ENCODE measurements at regions not wholly inside any gene's neighbourhood (a gene's known extent, or its start where the extent isn't known, plus 50 kb on each side); places are given as distances from the start of the nearest gene placed in this dataset.
"Not testable (repeated sequence)": the region's sequence is repeated elsewhere in the genome, so short reads cannot be mapped to it uniquely, and the experiment has no call there.

GRCh38 chr6:28824793-28825731 lies 98.7 kb downstream of the TRIM27 start:
- H3K4me1 ChIP-seq (ENCODE audit: low read depth, poor library complexity, severe bottlenecking): no peaks in the 10 kb centered on the region
- no peaks in the 10 kb centered on the region for H3K79me2 ChIP-seq (ENCODE audit: insufficient read depth, low read depth)
- no peak overlapping the region for H2AFZ ChIP-seq (ENCODE audit: low read depth)
- no peak for TF ChIP-seq CTCF (conservative IDR thresholded peaks at IDR 0.05; ENCODE audit: low read depth, low read length)
- H3K27ac ChIP-seq: no peak overlapping the region
- H3K9ac ChIP-seq: no peak overlapping the region
- no peak overlapping the region for H3K4me3 ChIP-seq (IDR thresholded peaks at IDR 0.05; ENCODE audit: insufficient read depth, low read depth, low read length)
- no peaks in the 10 kb centered on the region for H3K27me3 ChIP-seq (ENCODE audit: insufficient read depth, low read depth)
- no peaks in the 10 kb centered on the region for H3K36me3 ChIP-seq (ENCODE audit: insufficient read depth)
- H3K4me2 ChIP-seq: no peak overlapping the region
- H4K20me1 ChIP-seq (ENCODE audit: insufficient read depth): no peaks in the 10 kb centered on the region

- Histone ChIP-seq H3K4me1 (ENCODE audit: low read depth, poor library complexity, severe bottlenecking) (no peaks in the 10 kb centered on the region), H3K9ac (no peak overlapping the region), H3K27ac (no peak overlapping the region), H3K4me2 (no peak overlapping the region), H4K20me1 (ENCODE audit: insufficient read depth) (no peaks in the 10 kb centered on the region), H2AFZ (ENCODE audit: low read depth) (no peak overlapping the region), H3K79me2 (ENCODE audit: insufficient read depth, low read depth) (no peaks in the 10 kb centered on the region), H3K27me3 (ENCODE audit: insufficient read depth, low read depth) (no peaks in the 10 kb centered on the region), H3K36me3 (ENCODE audit: insufficient read depth) (no peaks in the 10 kb centered on the region), H3K4me3 (IDR thresholded peaks at IDR 0.05; ENCODE audit: insufficient read depth, low read depth, low read length) (no peak overlapping the region)
- no peak for TF ChIP-seq CTCF (conservative IDR thresholded peaks at IDR 0.05; ENCODE audit: low read depth, low read length)
Observed at GRCh38 chr6:28825732-28826293, 98.0 kb downstream of the TRIM27 start.

GRCh38 chr6:28831683-28832082 lies 92.1 kb downstream of the TRIM27 start:
- H3K36me3 ChIP-seq (ENCODE audit: insufficient read depth): not testable (repeated sequence)

GRCh38 chr6:28836703-28837102 lies 87.1 kb downstream of the TRIM27 start:
- Histone ChIP-seq H3K4me2 (peak overlapping the region; percentile 63), H3K4me1 (ENCODE audit: low read depth, poor library complexity, severe bottlenecking) (peaks cover 13% of the 10 kb centered on the region)
- H4K20me1 ChIP-seq (ENCODE audit: insufficient read depth); H3K27ac ChIP-seq; H3K36me3 ChIP-seq (ENCODE audit: insufficient read depth); H3K4me3 ChIP-seq (IDR thresholded peaks at IDR 0.05; ENCODE audit: insufficient read depth, low read depth, low read length); H3K27me3 ChIP-seq (ENCODE audit: insufficient read depth, low read depth); H2AFZ ChIP-seq (ENCODE audit: low read depth); H3K9ac ChIP-seq; H3K79me2 ChIP-seq (ENCODE audit: insufficient read depth, low read depth): not testable (repeated sequence)

More at GRCh38 chr6:28831683-28832082, 92.1 kb downstream of the TRIM27 start:
- H3K4me2 ChIP-seq; H3K9ac ChIP-seq; H3K4me1 ChIP-seq (ENCODE audit: low read depth, poor library complexity, severe bottlenecking); H2AFZ ChIP-seq (ENCODE audit: low read depth); H3K27ac ChIP-seq; H4K20me1 ChIP-seq (ENCODE audit: insufficient read depth); H3K4me3 ChIP-seq (IDR thresholded peaks at IDR 0.05; ENCODE audit: insufficient read depth, low read depth, low read length); H3K27me3 ChIP-seq (ENCODE audit: insufficient read depth, low read depth); H3K79me2 ChIP-seq (ENCODE audit: insufficient read depth, low read depth): not testable (repeated sequence)

GRCh38 chr6:28838289-28838633 lies 85.5 kb downstream of the TRIM27 start:
- peaks cover 13% of the 10 kb centered on the region for H3K4me1 ChIP-seq (ENCODE audit: low read depth, poor library complexity, severe bottlenecking)
- H3K4me2 ChIP-seq: peak overlapping the region; percentile 63
- H3K36me3 ChIP-seq (ENCODE audit: insufficient read depth): no peaks in the 10 kb centered on the region
- H2AFZ ChIP-seq (ENCODE audit: low read depth): peak overlapping the region; percentile 97
- no peak for TF ChIP-seq CTCF (conservative IDR thresholded peaks at IDR 0.05; ENCODE audit: low read depth, low read length)
- peak overlapping the region; percentile 44 for H3K4me3 ChIP-seq (IDR thresholded peaks at IDR 0.05; ENCODE audit: insufficient read depth, low read depth, low read length)
- no peaks in the 10 kb centered on the region for H4K20me1 ChIP-seq (ENCODE audit: insufficient read depth)
- no peaks in the 10 kb centered on the region for H3K79me2 ChIP-seq (ENCODE audit: insufficient read depth, low read depth)
- H3K9ac ChIP-seq: peak overlapping the region; percentile 40; the same call in 1 of the 2 replicates
- H3K27me3 ChIP-seq (ENCODE audit: insufficient read depth, low read depth): no peaks in the 10 kb centered on the region
- peak overlapping the region; percentile 59 for H3K27ac ChIP-seq

Data from KMS-11 (cell line).